ENCODE measurements at regions not wholly inside any gene's neighbourhood (a gene's known extent, or its start where the extent isn't known, plus 50 kb on each side); places are given as distances from the start of the nearest gene placed in this dataset.

DNA sequence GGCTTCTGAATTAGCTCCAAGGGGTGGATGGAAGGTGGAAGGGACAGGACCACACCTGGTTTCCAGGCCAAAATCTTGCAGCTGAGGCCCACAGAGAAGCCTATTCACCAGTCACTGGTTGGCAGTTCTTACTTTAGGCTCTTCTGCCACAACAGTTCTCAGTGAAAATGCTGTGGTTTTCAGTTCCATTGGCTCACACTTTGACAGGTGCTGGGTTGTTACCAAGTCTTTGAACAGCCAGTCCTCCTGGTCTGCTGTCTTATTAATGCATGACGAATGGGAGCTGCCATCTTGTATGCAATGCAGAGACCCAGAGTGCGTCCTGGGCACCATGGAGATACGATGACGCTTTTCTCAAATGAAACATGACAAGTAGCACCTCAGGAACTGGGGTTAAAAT, 232.0 kb upstream of the ZBED5 start (continued):
- TF ChIP-seq CHD4 (IDR thresholded peaks at IDR 0.05) = no peak
- no peak for TF ChIP-seq ZNF384 (IDR thresholded peaks at IDR 0.05; ENCODE audit: borderline replicate concordance, low read depth, low read length)
- TF ChIP-seq, protein P1, sequence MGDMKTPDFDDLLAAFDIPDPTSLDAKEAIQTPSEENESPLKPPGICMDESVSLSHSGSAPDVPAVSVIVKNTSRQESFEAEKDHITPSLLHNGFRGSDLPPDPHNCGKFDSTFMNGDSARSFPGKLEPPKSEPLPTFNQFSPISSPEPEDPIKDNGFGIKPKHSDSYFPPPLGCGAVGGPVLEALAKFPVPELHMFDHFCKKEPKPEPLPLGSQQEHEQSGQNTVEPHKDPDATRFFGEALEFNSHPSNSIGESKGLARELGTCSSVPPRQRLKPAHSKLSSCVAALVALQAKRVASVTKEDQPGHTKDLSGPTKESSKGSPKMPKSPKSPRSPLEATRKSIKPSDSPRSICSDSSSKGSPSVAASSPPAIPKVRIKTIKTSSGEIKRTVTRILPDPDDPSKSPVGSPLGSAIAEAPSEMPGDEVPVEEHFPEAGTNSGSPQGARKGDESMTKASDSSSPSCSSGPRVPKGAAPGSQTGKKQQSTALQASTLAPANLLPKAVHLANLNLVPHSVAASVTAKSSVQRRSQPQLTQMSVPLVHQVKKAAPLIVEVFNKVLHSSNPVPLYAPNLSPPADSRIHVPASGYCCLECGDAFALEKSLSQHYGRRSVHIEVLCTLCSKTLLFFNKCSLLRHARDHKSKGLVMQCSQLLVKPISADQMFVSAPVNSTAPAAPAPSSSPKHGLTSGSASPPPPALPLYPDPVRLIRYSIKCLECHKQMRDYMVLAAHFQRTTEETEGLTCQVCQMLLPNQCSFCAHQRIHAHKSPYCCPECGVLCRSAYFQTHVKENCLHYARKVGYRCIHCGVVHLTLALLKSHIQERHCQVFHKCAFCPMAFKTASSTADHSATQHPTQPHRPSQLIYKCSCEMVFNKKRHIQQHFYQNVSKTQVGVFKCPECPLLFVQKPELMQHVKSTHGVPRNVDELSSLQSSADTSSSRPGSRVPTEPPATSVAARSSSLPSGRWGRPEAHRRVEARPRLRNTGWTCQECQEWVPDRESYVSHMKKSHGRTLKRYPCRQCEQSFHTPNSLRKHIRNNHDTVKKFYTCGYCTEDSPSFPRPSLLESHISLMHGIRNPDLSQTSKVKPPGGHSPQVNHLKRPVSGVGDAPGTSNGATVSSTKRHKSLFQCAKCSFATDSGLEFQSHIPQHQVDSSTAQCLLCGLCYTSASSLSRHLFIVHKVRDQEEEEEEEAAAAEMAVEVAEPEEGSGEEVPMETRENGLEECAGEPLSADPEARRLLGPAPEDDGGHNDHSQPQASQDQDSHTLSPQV (IDR thresholded peaks at IDR 0.05) = no peak
- TF ChIP-seq SRF (IDR thresholded peaks at IDR 0.05; ENCODE audit: low read depth in 2 of 2, low read length in 2 of 2) = no peak
- no peak for TF ChIP-seq NFXL1 (IDR thresholded peaks at IDR 0.05; ENCODE audit: borderline replicate concordance)
- TF ChIP-seq CREB1 (IDR thresholded peaks at IDR 0.05; ENCODE audit: low read depth) = no peak
- TF ChIP-seq, protein P2, sequence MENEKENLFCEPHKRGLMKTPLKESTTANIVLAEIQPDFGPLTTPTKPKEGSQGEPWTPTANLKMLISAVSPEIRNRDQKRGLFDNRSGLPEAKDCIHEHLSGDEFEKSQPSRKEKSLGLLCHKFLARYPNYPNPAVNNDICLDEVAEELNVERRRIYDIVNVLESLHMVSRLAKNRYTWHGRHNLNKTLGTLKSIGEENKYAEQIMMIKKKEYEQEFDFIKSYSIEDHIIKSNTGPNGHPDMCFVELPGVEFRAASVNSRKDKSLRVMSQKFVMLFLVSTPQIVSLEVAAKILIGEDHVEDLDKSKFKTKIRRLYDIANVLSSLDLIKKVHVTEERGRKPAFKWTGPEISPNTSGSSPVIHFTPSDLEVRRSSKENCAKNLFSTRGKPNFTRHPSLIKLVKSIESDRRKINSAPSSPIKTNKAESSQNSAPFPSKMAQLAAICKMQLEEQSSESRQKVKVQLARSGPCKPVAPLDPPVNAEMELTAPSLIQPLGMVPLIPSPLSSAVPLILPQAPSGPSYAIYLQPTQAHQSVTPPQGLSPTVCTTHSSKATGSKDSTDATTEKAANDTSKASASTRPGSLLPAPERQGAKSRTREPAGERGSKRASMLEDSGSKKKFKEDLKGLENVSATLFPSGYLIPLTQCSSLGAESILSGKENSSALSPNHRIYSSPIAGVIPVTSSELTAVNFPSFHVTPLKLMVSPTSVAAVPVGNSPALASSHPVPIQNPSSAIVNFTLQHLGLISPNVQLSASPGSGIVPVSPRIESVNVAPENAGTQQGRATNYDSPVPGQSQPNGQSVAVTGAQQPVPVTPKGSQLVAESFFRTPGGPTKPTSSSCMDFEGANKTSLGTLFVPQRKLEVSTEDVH (IDR thresholded peaks at IDR 0.05; ENCODE audit: low read depth, partially characterized antibody) = no peak
- TF ChIP-seq BACH1 (IDR thresholded peaks at IDR 0.05; ENCODE audit: borderline replicate concordance) = no peak
- no peak for TF ChIP-seq IRF3 (IDR thresholded peaks at IDR 0.05)
- no peak for TF ChIP-seq KDM1A (IDR thresholded peaks at IDR 0.05; ENCODE audit: borderline replicate concordance)
